HG02943 (cell line): ENCODE measurements at regions not wholly inside any gene's neighbourhood (a gene's known extent, or its start where the extent isn't known, plus 50 kb on each side); places are given as distances from the start of the nearest gene placed in this dataset.
"Not testable (repeated sequence)": the region's sequence is repeated elsewhere in the genome, so short reads cannot be mapped to it uniquely, and the experiment has no call there.

Experiments used
- ATAC-seq: cut with Tn5 transposase; IDR thresholded peaks from one replicate; pipeline ENCODE4 v1.9.1; 2021; ENCODE audit warnings: mild to moderate bottlenecking, low read depth, moderate library complexity; ENCODE audit not compliant: unreplicated experiment

GRCh38 chr3:139095803-139096466, 51.2 kb upstream of the PRR23C start:
- no peak for ATAC-seq

GRCh38 chr3:139096670-139097069, 52.0 kb upstream of the PRR23C start:
- ATAC-seq, result no peak

GRCh38 chr3:139098391-139098790, 53.7 kb upstream of the PRR23C start:
- ATAC-seq, result no peak

- ATAC-seq, result no peak
Observed at GRCh38 chr3:139099968-139100817, 55.5 kb upstream of the PRR23C start.

- no peak for ATAC-seq
Observed at GRCh38 chr3:139100821-139101220, 56.1 kb upstream of the PRR23C start.

GRCh38 chr3:139101396-139101795, 56.7 kb upstream of the PRR23C start:
- ATAC-seq, result no peak

GRCh38 chr3:139103484-139103883, 58.8 kb upstream of the PRR23C start:
- ATAC-seq, result no peak

- ATAC-seq, result no peak
Observed at GRCh38 chr3:139104062-139104461, 59.4 kb upstream of the PRR23C start.

GRCh38 chr3:139105154-139105702, 60.5 kb upstream of the PRR23C start:
- no peak for ATAC-seq

GRCh38 chr3:139106013-139106932, 61.6 kb upstream of the PRR23C start:
- no peak for ATAC-seq

- no peak for ATAC-seq
Observed at GRCh38 chr3:139107424-139108252, 62.9 kb upstream of the PRR23C start.

GRCh38 chr3:139108253-139108969, 63.7 kb upstream of the PRR23C start:
- ATAC-seq, result no peak

GRCh38 chr3:139109271-139109670, 64.6 kb upstream of the PRR23C start:
- ATAC-seq, result no peak

- no peak for ATAC-seq
Observed at GRCh38 chr3:139110072-139110830, 65.6 kb upstream of the PRR23C start.

- ATAC-seq, result not testable (repeated sequence)
Observed at GRCh38 chr3:139110929-139111328, 66.2 kb upstream of the PRR23C start.

GRCh38 chr3:139111392-139112229, 66.9 kb upstream of the PRR23C start:
- peak; percentile 57 for ATAC-seq

GRCh38 chr3:139112230-139112558, 67.5 kb upstream of the PRR23C start:
- ATAC-seq, result no peak
